PFSK-1 (cell line): ENCODE measurements at regions not wholly inside any gene's neighbourhood (a gene's known extent, or its start where the extent isn't known, plus 50 kb on each side); places are given as distances from the start of the nearest gene placed in this dataset.

Experiments used
- FOXP2 ChIP-seq: optimal IDR thresholded peaks from 2 replicates; pipeline ENCODE3; 2011; ENCODE audit warnings: borderline replicate concordance, control low read depth, inconsistent platforms; ENCODE audit not compliant: insufficient read depth; ENCODE audit errors: extremely low read length, extremely low read depth
- POLR2AphosphoS5 ChIP-seq: IDR thresholded peaks from 2 replicates; pipeline ENCODE4 v1.6.1; 2012; ENCODE audit warnings: low read depth, mild to moderate bottlenecking, control low read depth, low read length, moderate library complexity
- REST ChIP-seq, 2 experiments: IDR thresholded peaks; 2 replicates each; pipeline versions ENCODE4 v1.6.1 to v1.8.0; 2011 to 2012; ENCODE audit warnings: low read depth in 2 of 2, low read length in 2 of 2, control low read depth in 1 of 2, inconsistent platforms in 1 of 2, mild to moderate bottlenecking in 1 of 2, moderate library complexity in 1 of 2; ENCODE audit not compliant: insufficient read depth in 1 of 2
- SIN3A ChIP-seq: IDR thresholded peaks from 2 replicates; pipeline ENCODE4 v1.6.1; 2012; ENCODE audit warnings: mild to moderate bottlenecking, low read length, moderate library complexity, borderline replicate concordance; ENCODE audit not compliant: insufficient read depth
- TAF1 ChIP-seq: IDR thresholded peaks from 2 replicates; pipeline ENCODE4 v1.6.1; 2012; ENCODE audit warnings: low read length, control low read depth, borderline replicate concordance; ENCODE audit not compliant: insufficient read depth

GRCh38 chr17:53630115-53630514, 192.6 kb upstream of the KIF2B start:
- TF ChIP-seq SIN3A (no peak), TAF1 (no peak), FOXP2 (no peak), POLR2AphosphoS5 (no peak), REST (IDR thresholded peaks at IDR 0.05; ENCODE audit: insufficient read depth in 1 of 2, low read depth in 2 of 2, low read length in 2 of 2) (no peak)

- TF ChIP-seq REST (IDR thresholded peaks at IDR 0.05; ENCODE audit: insufficient read depth in 1 of 2, low read depth in 2 of 2, low read length in 2 of 2) (no peak), SIN3A (no peak), FOXP2 (no peak), TAF1 (no peak), POLR2AphosphoS5 (no peak)
Observed at GRCh38 chr17:53629188-53629587, 193.5 kb upstream of the KIF2B start.

GRCh38 chr17:53628011-53628410, 194.7 kb upstream of the KIF2B start:
- TF ChIP-seq FOXP2: no peak
- TF ChIP-seq TAF1: no peak
- no peak for TF ChIP-seq POLR2AphosphoS5
- TF ChIP-seq SIN3A: no peak

GRCh38 chr17:53627511-53627910, 195.2 kb upstream of the KIF2B start:
- no peak for TF ChIP-seq POLR2AphosphoS5
- TF ChIP-seq SIN3A: no peak
- TF ChIP-seq FOXP2: no peak
- no peak for TF ChIP-seq REST (IDR thresholded peaks at IDR 0.05; ENCODE audit: insufficient read depth in 1 of 2, low read depth in 2 of 2, low read length in 2 of 2)
- no peak for TF ChIP-seq TAF1

- TF ChIP-seq TAF1: no peak
- no peak for TF ChIP-seq REST (IDR thresholded peaks at IDR 0.05; ENCODE audit: insufficient read depth in 1 of 2, low read depth in 2 of 2, low read length in 2 of 2)
- no peak for TF ChIP-seq FOXP2
- no peak for TF ChIP-seq POLR2AphosphoS5
- TF ChIP-seq SIN3A: no peak
Observed at GRCh38 chr17:53626286-53626685, 196.4 kb upstream of the KIF2B start.
